GM19372 (cell line): ENCODE measurements at regions not wholly inside any gene's neighbourhood (a gene's known extent, or its start where the extent isn't known, plus 50 kb on each side); places are given as distances from the start of the nearest gene placed in this dataset.

ENCODE experiments used
- ATAC-seq: cut with Tn5 transposase; IDR thresholded peaks from one replicate; pipeline ENCODE4 v1.9.1; 2021; ENCODE audit warnings: mild to moderate bottlenecking, low read depth, moderate library complexity; ENCODE audit not compliant: unreplicated experiment

- ATAC-seq = no peak
These were observed 476.0 kb upstream of the MKI67 start for GRCh38 chr10:128602183-128602582.

- no peak for ATAC-seq
These were observed 477.8 kb upstream of the MKI67 start for GRCh38 chr10:128604025-128604424.

DNA sequence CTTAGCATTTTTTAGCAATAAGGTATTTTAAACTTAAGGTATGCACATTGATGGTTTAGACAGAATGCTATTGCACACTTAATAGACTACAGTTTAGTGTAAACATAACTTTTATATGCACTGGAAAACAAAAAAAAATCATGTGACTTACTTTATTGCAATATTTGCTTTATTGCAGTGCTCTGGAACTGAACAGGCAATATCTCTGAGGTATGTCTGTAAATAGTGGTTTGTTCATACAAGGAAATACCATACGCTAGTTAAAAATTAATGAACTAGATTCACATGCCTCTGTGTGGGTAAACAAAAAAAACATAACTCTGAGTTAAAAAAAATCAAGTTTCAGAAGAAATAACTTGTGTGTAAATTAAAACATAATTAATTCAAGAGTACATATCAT is 479.0 kb upstream of the MKI67 start:
- ATAC-seq = no peak

- ATAC-seq = no peak
These were observed 479.8 kb upstream of the MKI67 start for GRCh38 chr10:128606055-128606454.

- ATAC-seq = no peak
These were observed 482.6 kb upstream of the MKI67 start for GRCh38 chr10:128608791-128609190.

DNA sequence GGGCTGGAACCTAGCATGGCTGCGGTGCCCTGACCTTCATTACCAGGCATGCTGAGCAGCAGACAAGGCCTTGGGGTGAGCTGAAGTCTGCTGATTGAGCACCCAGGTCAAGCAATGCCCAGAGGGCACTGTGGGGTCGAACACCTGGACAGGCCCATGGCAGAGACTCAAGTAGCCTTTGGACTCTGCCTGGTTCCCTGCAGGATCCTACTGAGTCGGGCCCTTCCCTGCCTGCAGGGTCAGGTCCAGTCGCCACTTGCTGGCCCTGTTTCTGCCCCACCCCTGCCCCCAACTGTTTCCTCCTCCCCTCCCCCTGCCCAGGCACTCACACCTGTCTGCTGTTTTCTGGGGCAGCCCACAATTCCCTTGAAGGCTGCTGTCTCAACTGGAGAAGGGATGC is 483.2 kb upstream of the MKI67 start:
- ATAC-seq = no peak

DNA sequence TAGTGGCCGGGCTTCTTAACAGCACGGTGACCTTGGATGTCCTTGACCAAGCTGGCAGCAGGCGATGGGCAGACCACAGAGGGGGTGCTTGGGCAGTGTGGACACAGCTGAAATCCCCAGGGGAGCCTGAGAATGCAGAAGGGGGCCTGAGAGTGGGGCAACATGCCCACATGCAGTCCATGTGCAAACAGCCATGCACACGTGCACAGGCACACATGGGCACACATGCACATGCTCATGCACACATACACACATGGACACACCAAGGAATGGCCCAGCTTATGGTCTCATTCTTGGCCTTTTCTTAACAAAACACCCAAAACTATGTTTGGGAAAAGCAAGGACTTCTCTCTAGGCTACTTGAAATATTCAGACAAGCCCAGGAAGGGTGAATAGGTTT is 483.9 kb upstream of the MKI67 start:
- no peak for ATAC-seq

- ATAC-seq = no peak
These were observed 486.0 kb upstream of the MKI67 start for GRCh38 chr10:128612195-128612594.

DNA sequence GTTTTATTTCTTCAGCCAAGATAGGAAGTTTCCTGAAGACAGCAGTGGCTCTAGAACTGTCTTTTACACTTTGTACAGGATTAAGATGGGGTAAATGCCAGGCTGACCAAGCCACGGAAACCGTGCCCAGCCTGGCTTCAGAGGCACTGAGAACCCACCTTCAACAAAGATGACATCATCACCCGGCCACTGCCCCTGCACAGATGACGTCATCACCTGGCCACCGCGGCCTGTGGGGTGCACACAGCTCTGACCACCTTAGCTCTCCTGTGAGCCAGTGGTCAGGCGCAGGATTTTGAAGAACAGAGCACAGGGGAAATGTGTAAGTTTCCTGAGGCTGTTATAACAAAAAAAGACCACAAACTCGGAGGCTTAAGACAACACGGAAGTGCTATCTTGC is 486.4 kb upstream of the MKI67 start:
- no peak for ATAC-seq

DNA sequence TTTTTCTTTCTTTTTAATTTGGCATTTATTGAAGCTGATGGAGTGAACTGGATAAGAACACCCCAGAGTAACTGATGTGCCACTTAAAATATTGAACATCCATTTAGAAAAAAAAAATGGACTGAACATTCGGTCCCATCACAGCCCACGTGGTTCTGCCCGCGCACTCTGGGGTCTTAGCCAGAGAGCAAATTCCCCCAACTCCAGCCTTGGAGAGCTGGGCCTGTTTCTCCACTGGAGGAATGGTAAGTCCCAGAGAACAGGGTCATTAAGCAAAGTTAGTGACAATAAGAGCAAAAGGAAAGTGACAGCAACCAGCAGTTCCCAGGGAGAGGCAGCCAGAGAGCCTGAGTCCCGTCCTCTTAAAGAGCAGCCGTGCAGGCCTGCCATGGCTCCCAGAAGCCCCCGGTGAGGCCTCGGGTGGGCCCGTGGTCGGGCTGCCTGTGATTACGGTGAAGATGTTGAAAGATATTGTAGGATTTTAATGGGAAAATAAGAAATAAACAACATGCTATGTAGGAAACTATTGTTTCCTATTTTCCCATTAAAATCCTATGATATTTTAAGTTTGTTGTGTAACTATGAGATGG is 487.9 kb upstream of the MKI67 start:
- no peak for ATAC-seq

GRCh38 chr10:128614802-128615553 is 488.8 kb upstream of the MKI67 start:
- ATAC-seq = no peak

DNA sequence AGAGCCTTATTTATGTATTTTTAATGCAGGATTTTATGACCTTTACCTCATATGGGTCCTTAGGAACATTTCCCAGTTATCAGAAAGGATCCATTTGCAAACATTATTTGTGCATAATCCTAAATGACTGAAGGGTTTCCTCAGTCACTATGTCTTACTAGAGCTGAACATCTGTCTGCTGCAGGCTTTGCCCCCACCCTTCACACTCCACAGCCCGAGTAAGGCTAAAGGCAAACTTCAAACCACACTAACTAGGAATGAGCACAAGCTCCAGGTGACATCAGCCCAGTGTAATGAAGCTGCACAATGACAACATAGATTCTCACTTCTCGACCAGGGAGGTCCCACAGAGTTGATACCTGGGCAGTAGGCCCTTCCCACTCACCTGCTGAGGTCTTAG is 491.3 kb upstream of the MKI67 start:
- ATAC-seq = no peak

- no peak for ATAC-seq
These were observed 496.5 kb upstream of the MKI67 start for GRCh38 chr10:128622706-128623105.

GRCh38 chr10:128623776-128624175 is 497.6 kb upstream of the MKI67 start:
- ATAC-seq = no peak

- ATAC-seq = no peak
These were observed 498.7 kb upstream of the MKI67 start for GRCh38 chr10:128624656-128625530.

DNA sequence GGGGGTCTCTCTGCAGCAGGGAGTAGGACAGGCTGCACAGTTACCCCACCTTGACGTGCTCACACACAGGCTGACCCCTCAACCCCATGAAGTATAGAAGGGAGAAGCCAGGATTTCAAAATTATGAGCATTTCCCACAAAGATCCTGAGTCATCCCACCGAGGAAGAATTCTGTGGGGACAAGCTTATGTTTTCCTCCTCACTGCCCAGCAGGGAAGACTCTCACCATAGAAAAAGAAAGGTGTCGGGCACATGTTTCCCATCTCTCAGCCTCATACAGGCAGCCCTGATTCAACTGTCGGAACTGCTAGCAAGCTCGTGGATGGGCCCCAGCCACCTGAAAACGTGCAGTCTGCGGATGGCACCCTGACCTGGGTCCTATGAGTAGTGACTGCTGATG is 499.7 kb upstream of the MKI67 start:
- ATAC-seq = no peak

GRCh38 chr10:128626397-128627000 is 500.3 kb upstream of the MKI67 start:
- ATAC-seq = no peak

DNA sequence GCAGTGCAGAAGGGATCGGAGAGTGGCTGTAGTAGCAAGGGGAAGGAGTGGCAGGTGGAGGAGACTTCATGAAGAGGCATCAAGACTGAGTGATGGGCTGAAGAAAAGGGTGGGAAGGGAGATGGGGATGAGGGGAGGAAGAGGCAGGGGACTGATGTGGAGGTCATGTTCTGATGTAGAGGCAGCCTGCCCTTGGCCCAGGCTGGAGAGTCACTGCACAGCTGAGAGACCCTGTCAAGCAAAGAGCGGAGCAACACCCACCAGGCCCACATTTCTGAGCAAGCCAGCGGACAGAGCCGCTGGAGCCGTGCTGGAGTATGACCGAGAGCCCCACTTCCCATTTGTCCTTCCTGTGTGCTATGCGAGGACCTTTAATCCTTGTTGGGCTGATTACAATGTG is 501.6 kb upstream of the MKI67 start:
- ATAC-seq = no peak

DNA sequence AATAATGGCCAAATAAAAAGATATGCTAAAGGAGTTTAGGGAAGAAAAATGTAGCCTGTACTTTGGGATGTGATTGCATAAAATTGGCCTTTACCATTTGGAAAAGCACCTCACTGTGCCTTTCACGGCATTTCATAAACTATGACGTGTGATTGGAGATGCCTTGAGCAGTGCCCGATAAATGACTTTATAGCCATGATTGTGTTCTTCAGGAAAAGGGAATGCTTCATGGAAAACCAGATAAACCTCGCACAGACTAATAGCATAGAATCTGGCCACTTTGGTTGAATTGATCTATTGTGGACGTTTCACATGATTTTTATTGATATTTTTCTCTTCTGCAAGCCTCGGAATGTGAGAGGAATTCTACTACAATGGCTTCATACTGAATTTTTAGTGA is 502.0 kb upstream of the MKI67 start:
- ATAC-seq = no peak

GRCh38 chr10:128629111-128630096 is 503.2 kb upstream of the MKI67 start:
- ATAC-seq = no peak
